HG03457 (cell line): ENCODE measurements at regions not wholly inside any gene's neighbourhood (a gene's known extent, or its start where the extent isn't known, plus 50 kb on each side); places are given as distances from the start of the nearest gene placed in this dataset.

Experiments used
- ATAC-seq: cut with Tn5 transposase; IDR thresholded peaks from one replicate; pipeline ENCODE4 v1.9.1; 2021; ENCODE audit warnings: moderate number of reproducible peaks; ENCODE audit not compliant: unreplicated experiment

GRCh38 chr15:47473106-47473725, 244.1 kb upstream of the SEMA6D start:
- no peak for ATAC-seq

GRCh38 chr15:47473832-47474231, 243.5 kb upstream of the SEMA6D start:
- no peak for ATAC-seq

GRCh38 chr15:47475336-47475735, 242.0 kb upstream of the SEMA6D start:
- ATAC-seq: no peak

- no peak for ATAC-seq
Observed at GRCh38 chr15:47477341-47477740, 240.0 kb upstream of the SEMA6D start.

GRCh38 chr15:47484059-47484458, 233.2 kb upstream of the SEMA6D start:
- no peak for ATAC-seq

- no peak for ATAC-seq
Observed at GRCh38 chr15:47484997-47485396, 232.3 kb upstream of the SEMA6D start.

GRCh38 chr15:47485419-47485818, 231.9 kb upstream of the SEMA6D start:
- no peak for ATAC-seq

- no peak for ATAC-seq
Observed at GRCh38 chr15:47486040-47486439, 231.3 kb upstream of the SEMA6D start.

GRCh38 chr15:47492195-47492594, 225.1 kb upstream of the SEMA6D start:
- ATAC-seq: no peak

GRCh38 chr15:47493357-47494247, 223.7 kb upstream of the SEMA6D start:
- no peak for ATAC-seq

GRCh38 chr15:47496343-47497185, 220.7 kb upstream of the SEMA6D start:
- ATAC-seq: no peak

GRCh38 chr15:47500842-47501241, 216.5 kb upstream of the SEMA6D start:
- ATAC-seq: no peak

- ATAC-seq: no peak
Observed at GRCh38 chr15:47502041-47502440, 215.3 kb upstream of the SEMA6D start.

GRCh38 chr15:47503876-47504275, 213.4 kb upstream of the SEMA6D start:
- no peak for ATAC-seq

- ATAC-seq: no peak
Observed at GRCh38 chr15:47504624-47505256, 212.6 kb upstream of the SEMA6D start.

- ATAC-seq: no peak
Observed at GRCh38 chr15:47505712-47506328, 211.5 kb upstream of the SEMA6D start.

GRCh38 chr15:47506329-47507100, 210.8 kb upstream of the SEMA6D start:
- no peak for ATAC-seq

- no peak for ATAC-seq
Observed at GRCh38 chr15:47507221-47507985, 209.9 kb upstream of the SEMA6D start.

- ATAC-seq: no peak
Observed at GRCh38 chr15:47511261-47511660, 206.0 kb upstream of the SEMA6D start.
